OCI-LY7 (cell line): ENCODE measurements at regions not wholly inside any gene's neighbourhood (a gene's known extent, or its start where the extent isn't known, plus 50 kb on each side); places are given as distances from the start of the nearest gene placed in this dataset.

Source experiments
- BruUV-seq: library from RNA; stranded (reverse); fragments of 400-500 nt; replicated peaks from 2 replicates; lab custom pipeline; 2021; lab: Mats Ljungman, UMichigan
- CTCF ChIA-PET: fragments of 300-600 bp; sonication (Branson Sonifier 250); formaldehyde crosslinking; loops from one replicate; lab custom pipeline; 2022; ENCODE audit warnings: antibody characterized with exemption; ENCODE audit not compliant: unreplicated experiment; lab: Charles Lee
- POLR2A ChIA-PET: fragments of 300-600 bp; sonication (Branson Sonifier 250); formaldehyde crosslinking; loops from one replicate; lab custom pipeline; 2022; ENCODE audit warnings: antibody characterized with exemption; lab: Charles Lee
- DNase-seq: peaks from one replicate; pipeline ENCODE4 v3.0.0-alpha.2; 2015; ENCODE audit warnings: low spot score
- H2AFZ ChIP-seq: fragments of 200-600 bp; sonication (generic), shearing (Covaris generic); 2 replicates; pipeline ENCODE4 v1.6.1; 2014; ENCODE audit warnings: mild to moderate bottlenecking, antibody characterized with exemption, low read length, moderate library complexity
- H3K27ac ChIP-seq: fragments of 200-600 bp; sonication (generic); 2 replicates; pipeline ENCODE4 v1.5.1; 2014; ENCODE audit warnings: mixed run types, low read depth, mild to moderate bottlenecking, moderate library complexity, low read length, inconsistent platforms; ENCODE audit not compliant: poor library complexity, severe bottlenecking
- H3K36me3 ChIP-seq: fragments of 200-600 bp; sonication (generic); 2 replicates; pipeline ENCODE4 v1.6.1; 2014; ENCODE audit warnings: mild to moderate bottlenecking, antibody characterized with exemption, low read length, moderate library complexity, mixed read lengths; ENCODE audit not compliant: insufficient read depth
- H3K4me1 ChIP-seq: fragments of 200-600 bp; sonication (generic); 2 replicates; pipeline ENCODE4 v1.5.1; 2014; ENCODE audit warnings: mild to moderate bottlenecking, low read length; ENCODE audit not compliant: insufficient read depth, poor library complexity, severe bottlenecking
- H3K4me2 ChIP-seq: fragments of 200-600 bp; sonication (generic); 2 replicates; pipeline ENCODE4 v1.6.1; 2014; ENCODE audit warnings: mild to moderate bottlenecking, low read length
- H3K4me3 ChIP-seq: fragments of 200-600 bp; sonication (generic); 2 replicates; pipeline ENCODE4 v1.5.1; 2014; ENCODE audit warnings: mild to moderate bottlenecking, low read depth, low read length; ENCODE audit not compliant: poor library complexity, severe bottlenecking
- H3K79me2 ChIP-seq: fragments of 200-600 bp; sonication (generic); 2 replicates; pipeline ENCODE4 v1.6.1; 2016; ENCODE audit warnings: low read depth, mild to moderate bottlenecking, low read length, moderate library complexity, mixed read lengths; ENCODE audit not compliant: insufficient read depth
- H3K9me2 ChIP-seq: fragments of 200-600 bp; sonication (generic); 2 replicates; pipeline ENCODE4 v1.6.1; 2016; ENCODE audit warnings: mild to moderate bottlenecking, low read length, mixed read lengths; ENCODE audit not compliant: insufficient read depth
- H3K9me3 ChIP-seq: fragments of 200-600 bp; sonication (generic); 2 replicates; pipeline ENCODE4 v1.6.1; 2014; ENCODE audit warnings: mild to moderate bottlenecking, mixed run types, low read length, mixed read lengths
- H4K20me1 ChIP-seq: fragments of 200-600 bp; sonication (generic); 2 replicates; pipeline ENCODE4 v1.6.1; 2014; ENCODE audit warnings: mild to moderate bottlenecking, antibody characterized with exemption, low read length, moderate library complexity, mixed read lengths; ENCODE audit not compliant: insufficient read depth
- EZH2phosphoT487 ChIP-seq: fragments of 200-600 bp; sonication (generic); IDR thresholded peaks from 2 replicates; pipeline ENCODE4 v1.6.1; 2018; ENCODE audit warnings: low read depth, borderline replicate concordance, mild to moderate bottlenecking, mixed run types, antibody characterized with exemption, low read length, moderate library complexity, mixed read lengths
- intact Hi-C: fragments of 100-400 bp; cut with micrococcal nuclease; formaldehyde crosslinking; loops from one replicate; pipeline ENCODE4 v1.10.0; 2022; ENCODE audit not compliant: unreplicated experiment
- TF ChIP-seq, protein P1 (sequence below): fragments of 200-600 bp; sonication (generic); conservative IDR thresholded peaks from 2 replicates; pipeline ENCODE4 v1.5.1; 2014; ENCODE audit warnings: mild to moderate bottlenecking, antibody characterized with exemption, low read length, moderate library complexity, mixed read lengths

DNA sequence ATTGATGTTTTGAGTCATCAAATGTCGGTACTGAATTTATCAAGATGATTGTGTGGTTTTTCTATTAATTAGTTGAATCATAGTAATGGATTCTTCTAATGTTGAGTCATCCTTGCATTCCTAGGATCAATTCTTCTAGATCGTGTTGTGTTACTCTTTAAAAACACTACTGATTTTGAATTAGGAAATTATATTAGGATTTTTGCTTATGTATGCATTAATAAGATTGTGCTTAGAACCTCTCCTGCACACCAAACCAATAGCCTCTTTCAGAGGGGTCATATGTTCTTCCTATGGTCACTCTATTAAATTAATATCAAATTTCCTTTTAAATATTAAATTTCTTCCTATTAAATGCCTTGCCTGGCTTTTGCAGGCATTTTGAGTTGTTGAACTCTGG is 151.7 kb upstream of the TOPAZ1 start:
- Histone ChIP-seq H2AFZ (no peak overlapping the region), H4K20me1 (no peaks in the 10 kb centered on the region), H3K79me2 (no peaks in the 10 kb centered on the region), H3K4me3 (no peak overlapping the region), H3K4me2 (no peak overlapping the region), H3K9me2 (no peaks in the 10 kb centered on the region), H3K9me3 (no peaks in the 10 kb centered on the region), H3K4me1 (no peaks in the 10 kb centered on the region), H3K27ac (no peak overlapping the region), H3K36me3 (no peaks in the 10 kb centered on the region)
- CTCF ChIA-PET = no interaction called here
- TF ChIP-seq EZH2phosphoT487 = no peak
- TF ChIP-seq, protein P1, sequence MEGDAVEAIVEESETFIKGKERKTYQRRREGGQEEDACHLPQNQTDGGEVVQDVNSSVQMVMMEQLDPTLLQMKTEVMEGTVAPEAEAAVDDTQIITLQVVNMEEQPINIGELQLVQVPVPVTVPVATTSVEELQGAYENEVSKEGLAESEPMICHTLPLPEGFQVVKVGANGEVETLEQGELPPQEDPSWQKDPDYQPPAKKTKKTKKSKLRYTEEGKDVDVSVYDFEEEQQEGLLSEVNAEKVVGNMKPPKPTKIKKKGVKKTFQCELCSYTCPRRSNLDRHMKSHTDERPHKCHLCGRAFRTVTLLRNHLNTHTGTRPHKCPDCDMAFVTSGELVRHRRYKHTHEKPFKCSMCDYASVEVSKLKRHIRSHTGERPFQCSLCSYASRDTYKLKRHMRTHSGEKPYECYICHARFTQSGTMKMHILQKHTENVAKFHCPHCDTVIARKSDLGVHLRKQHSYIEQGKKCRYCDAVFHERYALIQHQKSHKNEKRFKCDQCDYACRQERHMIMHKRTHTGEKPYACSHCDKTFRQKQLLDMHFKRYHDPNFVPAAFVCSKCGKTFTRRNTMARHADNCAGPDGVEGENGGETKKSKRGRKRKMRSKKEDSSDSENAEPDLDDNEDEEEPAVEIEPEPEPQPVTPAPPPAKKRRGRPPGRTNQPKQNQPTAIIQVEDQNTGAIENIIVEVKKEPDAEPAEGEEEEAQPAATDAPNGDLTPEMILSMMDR = no peak
- DNase-seq = no peak
- BruUV-seq = no TSS peak
- POLR2A ChIA-PET = no interaction called here
- intact Hi-C loops = no loop called here

GRCh38 chr3:44092497-44092896 is 149.2 kb upstream of the TOPAZ1 start:
- intact Hi-C loops = no loop called here
- no peaks in the 10 kb centered on the region for H4K20me1 ChIP-seq
- H3K9me3 ChIP-seq = no peaks in the 10 kb centered on the region
- ChIA-PET CTCF (no interaction called here), POLR2A (no interaction called here)
- H3K9me2 ChIP-seq = no peaks in the 10 kb centered on the region
- no peak for DNase-seq
- H3K27ac ChIP-seq = no peak overlapping the region
- no peak overlapping the region for H3K4me3 ChIP-seq
- H3K4me2 ChIP-seq = no peak overlapping the region
- no peaks in the 10 kb centered on the region for H3K79me2 ChIP-seq
- BruUV-seq = no TSS peak
- H2AFZ ChIP-seq = no peak overlapping the region
- no peaks in the 10 kb centered on the region for H3K4me1 ChIP-seq
- no peaks in the 10 kb centered on the region for H3K36me3 ChIP-seq
- TF ChIP-seq, protein P1 = no peak
- no peak for TF ChIP-seq EZH2phosphoT487

- Histone ChIP-seq H3K4me1 (no peaks in the 10 kb centered on the region), H3K36me3 (no peaks in the 10 kb centered on the region), H2AFZ (no peak overlapping the region), H3K4me2 (no peak overlapping the region), H4K20me1 (no peaks in the 10 kb centered on the region), H3K79me2 (no peaks in the 10 kb centered on the region), H3K4me3 (no peak overlapping the region), H3K27ac (no peak overlapping the region), H3K9me2 (no peaks in the 10 kb centered on the region), H3K9me3 (no peaks in the 10 kb centered on the region)
- CTCF ChIA-PET = no interaction called here
- intact Hi-C loops = no loop called here
- no TSS peak for BruUV-seq
- DNase-seq = no peak
- POLR2A ChIA-PET = no interaction called here
- TF ChIP-seq, protein P1 = no peak
- no peak for TF ChIP-seq EZH2phosphoT487
Measured at GRCh38 chr3:44093531-44093930, 148.2 kb upstream of the TOPAZ1 start.
